Transverse colon (tissue), 4 donors: ENCODE measurements at regions not wholly inside any gene's neighbourhood (a gene's known extent, or its start where the extent isn't known, plus 50 kb on each side); places are given as distances from the start of the nearest gene placed in this dataset.

Experiments used
- DNase-seq: peaks from one replicate; pipeline ENCODE4 v3.0.0-alpha.2; 2019
- H3K27ac ChIP-seq, 4 donors: fragments of 200-600 bp; sonication (generic); 2 replicates each; pipeline ENCODE4 v1.5.1; 2016 to 2018; ENCODE audit warnings: inconsistent platforms in 4 of 4
- H3K27me3 ChIP-seq: fragments of 200-600 bp; sonication (generic); 2 replicates; pipeline ENCODE4 v1.5.1; 2017; ENCODE audit warnings: inconsistent platforms
- H3K36me3 ChIP-seq, 4 donors: fragments of 200-600 bp; sonication (generic); 2 replicates each; pipeline ENCODE4 v1.5.1; 2017 to 2019; ENCODE audit warnings: inconsistent platforms in 4 of 4
- H3K4me1 ChIP-seq, 4 donors: fragments of 200-600 bp; sonication (generic); 2 replicates each; pipeline ENCODE4 v1.5.1; 2017 to 2020; ENCODE audit warnings: inconsistent platforms in 4 of 4
- H3K4me3 ChIP-seq, 4 donors: fragments of 200-600 bp; sonication (generic); 1 replicate in 1 of 4; 2 replicates in 3 of 4; pipeline versions ENCODE4 v1.5.1 to v1.6.1; 2017 to 2019; ENCODE audit warnings: inconsistent platforms in 4 of 4
- H3K9me3 ChIP-seq, 2 donors: fragments of 200-600 bp; sonication (generic); 2 replicates each; pipeline ENCODE4 v1.5.1; 2017 to 2019; ENCODE audit warnings: inconsistent platforms in 2 of 2
- EP300 ChIP-seq: sonication (generic); formaldehyde crosslinking; IDR thresholded peaks from one replicate; pipeline ENCODE4 v1.6.1; 2017; ENCODE audit warnings: antibody characterized with exemption, low read depth
- POLR2A ChIP-seq: fragments of 450-650 bp; IDR thresholded peaks from one replicate; pipeline ENCODE4 v1.6.1; 2016; ENCODE audit warnings: antibody characterized with exemption, mild to moderate bottlenecking, moderate library complexity
- POLR2AphosphoS5 ChIP-seq, 3 donors: sonication (generic); formaldehyde crosslinking; IDR thresholded peaks; one replicate each; pipeline ENCODE4 v1.6.1; 2016; ENCODE audit warnings: antibody characterized with exemption in 3 of 3
- WGBS, 2 donors: methylation state at CpG; one replicate each; pipeline ENCODE4 v1.1.5; 2018; ENCODE audit warnings: low coverage in 1 of 2; 5-methylcytosine and 5-hydroxymethylcytosine counted together
- in situ Hi-C, 4 donors: fragments of 200-750 bp; cut with MboI; loops; one replicate each; pipeline versions ENCODE4 v1.15.0 to v1.15.1; 2017; ENCODE audit warnings: low sequenced_read_pairs in 3 of 4, low pct_ligation_motif_present in 1 of 4, low pct_unique_long_range_greater_than_20kb in 1 of 4
- intact Hi-C: fragments of 100-400 bp; cut with DNase I; formaldehyde crosslinking; loops from one replicate; pipeline ENCODE4 v1.15.1; 2023; ENCODE audit warnings: low total_unique reads
- TF ChIP-seq, protein P1 (sequence below), 5 experiments: fragments of 200-600 bp in 3 of 5; fragments of 450-650 bp in 2 of 5; sonication (generic) in 3 of 5; IDR thresholded peaks; 1 replicate in 2 of 5; 2 replicates in 3 of 5; pipeline ENCODE4 v1.5.1; 2016 to 2017; ENCODE audit warnings: antibody characterized with exemption in 5 of 5, inconsistent platforms in 3 of 5, mild to moderate bottlenecking in 2 of 5, moderate library complexity in 1 of 5

- DNase-seq, result no peak
- Histone ChIP-seq H3K9me3 (no peaks in the 10 kb centered on the region), H3K27ac (no peak overlapping the region), H3K4me1 (no peaks in the 10 kb centered on the region), H3K27me3 (no peaks in the 10 kb centered on the region), H3K4me3 (no peak overlapping the region), H3K36me3 (no peaks in the 10 kb centered on the region)
- TF ChIP-seq EP300, result no peak
- in situ Hi-C loops, result no loop called here
- WGBS, 2 donors, result 63 to 80% methylated on average over 1 to 2 of the region's 2 CpGs
- intact Hi-C loops, result no loop called here
Observed at GRCh38 chr5:13218518-13218917, 726.0 kb downstream of the DNAH5 start.

- in situ Hi-C loops (no loop called here), intact Hi-C loops (no loop called here)
- 36 to 60% methylated on average over 2 of the region's 2 CpGs for WGBS, 2 donors
- TF ChIP-seq EP300, result no peak
- TF ChIP-seq, protein P1, sequence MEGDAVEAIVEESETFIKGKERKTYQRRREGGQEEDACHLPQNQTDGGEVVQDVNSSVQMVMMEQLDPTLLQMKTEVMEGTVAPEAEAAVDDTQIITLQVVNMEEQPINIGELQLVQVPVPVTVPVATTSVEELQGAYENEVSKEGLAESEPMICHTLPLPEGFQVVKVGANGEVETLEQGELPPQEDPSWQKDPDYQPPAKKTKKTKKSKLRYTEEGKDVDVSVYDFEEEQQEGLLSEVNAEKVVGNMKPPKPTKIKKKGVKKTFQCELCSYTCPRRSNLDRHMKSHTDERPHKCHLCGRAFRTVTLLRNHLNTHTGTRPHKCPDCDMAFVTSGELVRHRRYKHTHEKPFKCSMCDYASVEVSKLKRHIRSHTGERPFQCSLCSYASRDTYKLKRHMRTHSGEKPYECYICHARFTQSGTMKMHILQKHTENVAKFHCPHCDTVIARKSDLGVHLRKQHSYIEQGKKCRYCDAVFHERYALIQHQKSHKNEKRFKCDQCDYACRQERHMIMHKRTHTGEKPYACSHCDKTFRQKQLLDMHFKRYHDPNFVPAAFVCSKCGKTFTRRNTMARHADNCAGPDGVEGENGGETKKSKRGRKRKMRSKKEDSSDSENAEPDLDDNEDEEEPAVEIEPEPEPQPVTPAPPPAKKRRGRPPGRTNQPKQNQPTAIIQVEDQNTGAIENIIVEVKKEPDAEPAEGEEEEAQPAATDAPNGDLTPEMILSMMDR (IDR thresholded peaks at IDR 0.05), result no peak
- TF ChIP-seq POLR2A, result no peak
- no peak for TF ChIP-seq POLR2AphosphoS5 (IDR thresholded peaks at IDR 0.05)
- Histone ChIP-seq H3K36me3 (no peaks in the 10 kb centered on the region), H3K27me3 (no peaks in the 10 kb centered on the region), H3K4me3 (no peak overlapping the region), H3K27ac (no peak overlapping the region), H3K9me3 (no peaks in the 10 kb centered on the region), H3K4me1 (no peaks in the 10 kb centered on the region)
- DNase-seq, result no peak
Observed at GRCh38 chr5:13217636-13218035, 726.9 kb downstream of the DNAH5 start.

DNA sequence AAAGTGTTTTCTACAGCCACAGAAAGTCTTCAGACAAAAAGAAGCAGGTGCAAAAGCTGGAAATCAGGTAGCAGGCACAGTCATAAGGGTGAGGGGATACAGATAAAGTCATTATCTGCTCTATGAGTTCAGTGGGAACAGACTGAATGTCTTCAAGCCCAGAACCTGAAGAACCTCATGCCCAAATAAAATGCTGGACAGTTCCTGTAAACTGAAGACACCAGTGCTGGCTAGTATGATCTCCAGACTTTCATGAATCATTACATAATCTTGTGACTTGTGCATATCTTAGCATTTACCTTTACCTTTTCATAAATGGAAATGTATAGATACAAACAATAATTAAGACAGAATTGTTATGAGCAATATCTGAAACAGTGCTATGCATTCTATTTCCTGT is 728.7 kb downstream of the DNAH5 start:
- intact Hi-C loops, result no loop called here

DNA sequence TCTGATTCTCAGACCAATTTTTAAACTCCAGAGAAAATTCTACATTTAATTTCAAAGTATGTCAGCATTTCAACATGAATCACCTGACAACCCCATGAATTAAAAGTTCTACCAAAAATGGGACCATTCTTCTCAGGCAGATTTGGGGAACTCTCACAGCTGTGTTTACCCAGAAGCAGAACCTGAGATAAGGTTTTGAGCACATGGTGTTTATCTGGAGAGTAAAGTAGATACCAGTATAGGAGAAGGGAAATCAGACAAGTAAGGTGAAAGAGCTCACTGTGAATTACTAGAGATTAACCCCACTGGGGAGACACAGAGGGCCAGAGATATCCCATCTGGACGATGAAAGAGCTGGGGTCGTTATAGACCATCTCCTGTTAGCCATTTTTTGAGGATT is 729.1 kb downstream of the DNAH5 start:
- in situ Hi-C loops, result no loop called here
- intact Hi-C loops, result no loop called here
- Histone ChIP-seq H3K4me1 (no peaks in the 10 kb centered on the region), H3K4me3 (no peak overlapping the region), H3K27ac (no peak overlapping the region), H3K36me3 (no peaks in the 10 kb centered on the region), H3K27me3 (no peaks in the 10 kb centered on the region), H3K9me3 (no peaks in the 10 kb centered on the region)
- DNase-seq, result no peak
- 40% methylated on average over 1 to 2 of the region's 2 CpGs for WGBS, 2 donors
- no peak for TF ChIP-seq POLR2AphosphoS5 (IDR thresholded peaks at IDR 0.05)
- TF ChIP-seq, protein P1 (IDR thresholded peaks at IDR 0.05), result no peak
- no peak for TF ChIP-seq EP300
- no peak for TF ChIP-seq POLR2A

More for the DNA sequence above, 728.7 kb downstream of the DNAH5 start:
- H3K4me3 ChIP-seq, result no peak overlapping the region
- no peaks in the 10 kb centered on the region for H3K36me3 ChIP-seq
- H3K4me1 ChIP-seq, result no peaks in the 10 kb centered on the region
- H3K27me3 ChIP-seq, result no peaks in the 10 kb centered on the region
- no peak for DNase-seq
- no peak overlapping the region for H3K27ac ChIP-seq
- no peak for TF ChIP-seq POLR2AphosphoS5 (IDR thresholded peaks at IDR 0.05)
- TF ChIP-seq EP300, result no peak
- no peak for TF ChIP-seq POLR2A
- TF ChIP-seq, protein P1 (IDR thresholded peaks at IDR 0.05), result no peak
- in situ Hi-C loops, result no loop called here
- H3K9me3 ChIP-seq, result no peaks in the 10 kb centered on the region

- intact Hi-C loops (no loop called here), in situ Hi-C loops (no loop called here)
- no peak for DNase-seq
- H3K9me3 ChIP-seq, result no peaks in the 10 kb centered on the region
- 22 to 33% methylated on average over 1 of the region's 1 CpG for WGBS, 2 donors
- H3K4me1 ChIP-seq, result no peaks in the 10 kb centered on the region
- no peak overlapping the region for H3K4me3 ChIP-seq
- H3K27me3 ChIP-seq, result no peaks in the 10 kb centered on the region
- no peak overlapping the region for H3K27ac ChIP-seq
- no peaks in the 10 kb centered on the region for H3K36me3 ChIP-seq
- TF ChIP-seq, protein P1 (IDR thresholded peaks at IDR 0.05), result no peak
- TF ChIP-seq EP300, result no peak
- no peak for TF ChIP-seq POLR2A
- TF ChIP-seq POLR2AphosphoS5 (IDR thresholded peaks at IDR 0.05), result no peak
Observed at GRCh38 chr5:13214182-13214581, 730.3 kb downstream of the DNAH5 start.
